ENCODE measurements at regions not wholly inside any gene's neighbourhood (a gene's known extent, or its start where the extent isn't known, plus 50 kb on each side); places are given as distances from the start of the nearest gene placed in this dataset.

GRCh38 chr4:111303806-111304205, 680.9 kb upstream of the PITX2 start:
- no peaks in the 10 kb centered on the region for H3K79me2 ChIP-seq (ENCODE audit: control insufficient read depth, insufficient read depth, low read length)
- ChIA-PET POLR2A (no interaction called here), RAD21 (ENCODE audit: unreplicated experiment) (no interaction called here), SMC1A (ENCODE audit: uncharacterized antibody, unreplicated experiment) (interaction anchor here (0.8 to 1.3 kb wide), 2 partner anchors 27 to 37 kb away, joined by 3 read pairs; no protein-coding TSS in a partner anchor), CTCF (no interaction called here)
- no peaks in the 10 kb centered on the region for H4K20me1 ChIP-seq (ENCODE audit: control insufficient read depth, insufficient read depth)
- no peak for TF ChIP-seq PAX5 (IDR thresholded peaks at IDR 0.05; ENCODE audit: borderline replicate concordance, low read depth, low read length)
- TF ChIP-seq, protein P1, sequence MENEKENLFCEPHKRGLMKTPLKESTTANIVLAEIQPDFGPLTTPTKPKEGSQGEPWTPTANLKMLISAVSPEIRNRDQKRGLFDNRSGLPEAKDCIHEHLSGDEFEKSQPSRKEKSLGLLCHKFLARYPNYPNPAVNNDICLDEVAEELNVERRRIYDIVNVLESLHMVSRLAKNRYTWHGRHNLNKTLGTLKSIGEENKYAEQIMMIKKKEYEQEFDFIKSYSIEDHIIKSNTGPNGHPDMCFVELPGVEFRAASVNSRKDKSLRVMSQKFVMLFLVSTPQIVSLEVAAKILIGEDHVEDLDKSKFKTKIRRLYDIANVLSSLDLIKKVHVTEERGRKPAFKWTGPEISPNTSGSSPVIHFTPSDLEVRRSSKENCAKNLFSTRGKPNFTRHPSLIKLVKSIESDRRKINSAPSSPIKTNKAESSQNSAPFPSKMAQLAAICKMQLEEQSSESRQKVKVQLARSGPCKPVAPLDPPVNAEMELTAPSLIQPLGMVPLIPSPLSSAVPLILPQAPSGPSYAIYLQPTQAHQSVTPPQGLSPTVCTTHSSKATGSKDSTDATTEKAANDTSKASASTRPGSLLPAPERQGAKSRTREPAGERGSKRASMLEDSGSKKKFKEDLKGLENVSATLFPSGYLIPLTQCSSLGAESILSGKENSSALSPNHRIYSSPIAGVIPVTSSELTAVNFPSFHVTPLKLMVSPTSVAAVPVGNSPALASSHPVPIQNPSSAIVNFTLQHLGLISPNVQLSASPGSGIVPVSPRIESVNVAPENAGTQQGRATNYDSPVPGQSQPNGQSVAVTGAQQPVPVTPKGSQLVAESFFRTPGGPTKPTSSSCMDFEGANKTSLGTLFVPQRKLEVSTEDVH (IDR thresholded peaks at IDR 0.05; ENCODE audit: low read depth, partially characterized antibody), result no peak
- no peak for TF ChIP-seq CTCF (IDR thresholded peaks at IDR 0.05 in 2 of 3, conservative IDR thresholded peaks at IDR 0.05 in 1 of 3; ENCODE audit: control insufficient read depth in 2 of 3, extremely low read depth in 1 of 3, insufficient read depth in 1 of 3, low read depth in 3 of 3, low read length in 3 of 3)
- TF ChIP-seq SUPT20H (IDR thresholded peaks at IDR 0.05; ENCODE audit: borderline replicate concordance, control insufficient read depth, low read depth, low read length), result no peak
- no peak for TF ChIP-seq JUNB (IDR thresholded peaks at IDR 0.05)
- TF ChIP-seq KDM1A (IDR thresholded peaks at IDR 0.05; ENCODE audit: borderline replicate concordance), result no peak
- TF ChIP-seq SREBF1 (IDR thresholded peaks at IDR 0.05; ENCODE audit: low read length), result no peak
- no peak for TF ChIP-seq ZNF384 (IDR thresholded peaks at IDR 0.05; ENCODE audit: borderline replicate concordance, low read depth, low read length)
- no peak for TF ChIP-seq ZNF207 (IDR thresholded peaks at IDR 0.05; ENCODE audit: borderline replicate concordance)
- TF ChIP-seq IRF3 (IDR thresholded peaks at IDR 0.05), result no peak
- no peak for TF ChIP-seq USF1 (IDR thresholded peaks at IDR 0.05; ENCODE audit: borderline replicate concordance, extremely low read length, insufficient read depth, low read depth, low read length)
- TF ChIP-seq REST (IDR thresholded peaks at IDR 0.05; ENCODE audit: low read depth, low read length), result no peak
- no peak for TF ChIP-seq IKZF2 (IDR thresholded peaks at IDR 0.05)
- no peak for TF ChIP-seq ASH2L (IDR thresholded peaks at IDR 0.05; ENCODE audit: borderline replicate concordance, low read depth)
- BruUV-seq (replicated peaks), result no TSS peak
- H3K27ac ChIP-seq (ENCODE audit: control insufficient read depth, insufficient read depth), result no peak overlapping the region
- no peak overlapping the region for H2AFZ ChIP-seq (ENCODE audit: control insufficient read depth, low read depth, low read length)
- no peaks in the 10 kb centered on the region for H3K9me3 ChIP-seq (replicated peaks; ENCODE audit: control insufficient read depth, insufficient read depth, low read length)
- no peaks in the 10 kb centered on the region for H3K27me3 ChIP-seq (replicated peaks in 1 of 2; ENCODE audit: control insufficient read depth in 2 of 2, insufficient read depth in 2 of 2, low read length in 1 of 2)
- H3K4me2 ChIP-seq (ENCODE audit: control insufficient read depth, insufficient read depth), result no peak overlapping the region
- no peaks in the 10 kb centered on the region for H3K36me3 ChIP-seq (ENCODE audit: control insufficient read depth in 2 of 2, insufficient read depth in 2 of 2, low read length in 1 of 2)
- in situ Hi-C loops (cut with MboI) (no loop called here), intact Hi-C loops (cut with micrococcal nuclease; ENCODE audit: unreplicated experiment) (no loop called here)
- no peak overlapping the region for H3K4me3 ChIP-seq
- DNase-seq (ENCODE audit: low read depth, low spot score) (no peak), ATAC-seq (no peak), FAIRE-seq (no peak)
- no peak overlapping the region for H3K9ac ChIP-seq (ENCODE audit: control insufficient read depth, insufficient read depth, low read length)
- H3K4me1 ChIP-seq (ENCODE audit: control insufficient read depth, insufficient read depth, low read length), result no peaks in the 10 kb centered on the region
